CD8-positive, alpha-beta memory T cell (primary cell): ENCODE measurements at regions not wholly inside any gene's neighbourhood (a gene's known extent, or its start where the extent isn't known, plus 50 kb on each side); places are given as distances from the start of the nearest gene placed in this dataset.

Experiments used
- CTCF ChIA-PET: fragments of 350-600 bp; sonication (Branson Sonifier 250); formaldehyde crosslinking; loops from one replicate; lab custom pipeline; 2021; ENCODE audit warnings: antibody characterized with exemption; lab: Charles Lee
- POLR2A ChIA-PET: fragments of 350-600 bp; sonication (Branson Sonifier 250); formaldehyde crosslinking; loops from one replicate; lab custom pipeline; 2021; ENCODE audit warnings: antibody characterized with exemption; lab: Charles Lee
- DNase-seq, 5 donors: peaks; one replicate each; pipeline versions ENCODE4 v3.0.0 to v3.0.0-alpha.2; 2020 to 2022; ENCODE audit warnings: mixed read lengths in 1 of 5
- H3K27ac ChIP-seq: one replicate; pipeline ENCODE4 v1.7.0; 2013; ENCODE audit warnings: low read depth, mild to moderate bottlenecking, low read length, moderate library complexity
- H3K27me3 ChIP-seq: 2 replicates; pipeline ENCODE4 v1.7.0; 2013; ENCODE audit warnings: low read length, mild to moderate bottlenecking; ENCODE audit not compliant: insufficient read depth, poor library complexity, severe bottlenecking
- H3K36me3 ChIP-seq: 2 replicates; pipeline ENCODE4 v1.7.0; 2013; ENCODE audit warnings: mild to moderate bottlenecking, low read length, moderate library complexity; ENCODE audit not compliant: insufficient read depth
- H3K4me1 ChIP-seq: 2 replicates; pipeline ENCODE4 v1.7.0; 2013; ENCODE audit warnings: mild to moderate bottlenecking, low read length, moderate library complexity; ENCODE audit not compliant: insufficient read depth
- H3K4me3 ChIP-seq: 2 replicates; pipeline ENCODE4 v1.7.0; 2013; ENCODE audit warnings: mild to moderate bottlenecking, low read length
- H3K9me3 ChIP-seq: 2 replicates; pipeline ENCODE4 v1.7.0; 2013; ENCODE audit warnings: mild to moderate bottlenecking, low read length
- H3K27ac Mint-ChIP-seq, 8 donors: one replicate each; pipeline ENCODE4 v1.8.0; 2020 to 2021; ENCODE audit warnings: mixed read lengths in 8 of 8, mild to moderate bottlenecking in 6 of 8, inconsistent platforms in 3 of 8, moderate library complexity in 3 of 8
- H3K27me3 Mint-ChIP-seq, 2 donors: one replicate each; pipeline ENCODE4 v1.8.0; 2020 to 2021; ENCODE audit warnings: mixed read lengths in 2 of 2, mild to moderate bottlenecking in 1 of 2, moderate library complexity in 1 of 2
- H3K36me3 Mint-ChIP-seq, 3 donors: one replicate each; pipeline ENCODE4 v1.8.0; 2020 to 2021; ENCODE audit warnings: mixed read lengths in 3 of 3, inconsistent platforms in 1 of 3, mild to moderate bottlenecking in 1 of 3
- H3K4me1 Mint-ChIP-seq, 3 donors: one replicate each; pipeline ENCODE4 v1.8.0; 2020 to 2021; ENCODE audit warnings: mixed read lengths in 3 of 3, inconsistent platforms in 1 of 3, mild to moderate bottlenecking in 1 of 3
- H3K4me3 Mint-ChIP-seq, 7 donors: one replicate each; pipeline ENCODE4 v1.8.0; 2020 to 2021; ENCODE audit warnings: mixed read lengths in 7 of 7, mild to moderate bottlenecking in 6 of 7, moderate library complexity in 4 of 7, inconsistent platforms in 2 of 7
- H3K9me3 Mint-ChIP-seq, 5 donors: one replicate each; pipeline ENCODE4 v1.8.0; 2020 to 2022; ENCODE audit warnings: mixed read lengths in 5 of 5, mild to moderate bottlenecking in 3 of 5, moderate library complexity in 2 of 5, inconsistent platforms in 1 of 5

- no peak overlapping the region for H3K27ac ChIP-seq
- CTCF ChIA-PET, result no interaction called here
- Mint-ChIP-seq H3K27ac (no peak overlapping the region), H3K4me3 (no peak overlapping the region), H3K36me3 (no peaks in the 10 kb centered on the region), H3K27me3 (peaks cover 7 to 9% of the 10 kb centered on the region in 2 donors), H3K4me1 (no peaks in the 10 kb centered on the region), H3K9me3 (no peaks in the 10 kb centered on the region)
- H3K36me3 ChIP-seq, result no peaks in the 10 kb centered on the region
- POLR2A ChIA-PET, result no interaction called here
- DNase-seq, result no peak
- H3K27me3 ChIP-seq, result no peaks in the 10 kb centered on the region
- no peaks in the 10 kb centered on the region for H3K4me1 ChIP-seq
- no peak overlapping the region for H3K4me3 ChIP-seq
- no peaks in the 10 kb centered on the region for H3K9me3 ChIP-seq
These were observed 105.5 kb upstream of the MAP1LC3B2 start for GRCh38 chr12:116453631-116454030.

GRCh38 chr12:116454076-116454475 is 105.1 kb upstream of the MAP1LC3B2 start:
- H3K36me3 Mint-ChIP-seq, result no peaks in the 10 kb centered on the region
- POLR2A ChIA-PET, result no interaction called here
- H3K4me3 ChIP-seq, result no peak overlapping the region
- no peaks in the 10 kb centered on the region for H3K36me3 ChIP-seq
- no peak for DNase-seq
- H3K9me3 ChIP-seq, result no peaks in the 10 kb centered on the region
- H3K4me3 Mint-ChIP-seq, result no peak overlapping the region
- no peaks in the 10 kb centered on the region for H3K4me1 Mint-ChIP-seq
- CTCF ChIA-PET, result no interaction called here
- peaks cover 7 to 9% of the 10 kb centered on the region in 2 donors for H3K27me3 Mint-ChIP-seq
- H3K27ac ChIP-seq, result no peak overlapping the region
- no peak overlapping the region for H3K27ac Mint-ChIP-seq
- no peaks in the 10 kb centered on the region for H3K27me3 ChIP-seq
- H3K9me3 Mint-ChIP-seq, result no peaks in the 10 kb centered on the region
- H3K4me1 ChIP-seq, result no peaks in the 10 kb centered on the region

- H3K9me3 Mint-ChIP-seq, result no peaks in the 10 kb centered on the region
- no peak overlapping the region for H3K4me3 Mint-ChIP-seq
- no peak overlapping the region for H3K27ac ChIP-seq
- peaks cover 7 to 9% of the 10 kb centered on the region in 2 donors for H3K27me3 Mint-ChIP-seq
- CTCF ChIA-PET, result no interaction called here
- no peak overlapping the region for H3K4me3 ChIP-seq
- no peak for DNase-seq
- H3K9me3 ChIP-seq, result no peaks in the 10 kb centered on the region
- H3K4me1 Mint-ChIP-seq, result no peaks in the 10 kb centered on the region
- no peaks in the 10 kb centered on the region for H3K36me3 Mint-ChIP-seq
- H3K36me3 ChIP-seq, result no peaks in the 10 kb centered on the region
- H3K27ac Mint-ChIP-seq, result peak overlapping the region in 3 of 8 donors; percentile 14 to 69 (median 58)
- no peaks in the 10 kb centered on the region for H3K27me3 ChIP-seq
- POLR2A ChIA-PET, result no interaction called here
- H3K4me1 ChIP-seq, result no peaks in the 10 kb centered on the region
These were observed 104.2 kb upstream of the MAP1LC3B2 start for GRCh38 chr12:116454950-116455447.

GRCh38 chr12:116455540-116456329 is 103.4 kb upstream of the MAP1LC3B2 start:
- H3K9me3 Mint-ChIP-seq, result no peaks in the 10 kb centered on the region
- peaks cover 7 to 9% of the 10 kb centered on the region in 2 donors for H3K27me3 Mint-ChIP-seq
- H3K4me3 Mint-ChIP-seq, result no peak overlapping the region
- no peak overlapping the region for H3K27ac Mint-ChIP-seq
- no peak for DNase-seq
- H3K4me1 ChIP-seq, result no peaks in the 10 kb centered on the region
- ChIA-PET POLR2A (no interaction called here), CTCF (no interaction called here)
- no peaks in the 10 kb centered on the region for H3K4me1 Mint-ChIP-seq
- H3K36me3 ChIP-seq, result no peaks in the 10 kb centered on the region
- no peak overlapping the region for H3K4me3 ChIP-seq
- H3K27me3 ChIP-seq, result no peaks in the 10 kb centered on the region
- no peaks in the 10 kb centered on the region for H3K36me3 Mint-ChIP-seq
- no peaks in the 10 kb centered on the region for H3K9me3 ChIP-seq
- H3K27ac ChIP-seq, result no peak overlapping the region

GRCh38 chr12:116456330-116457082 is 102.7 kb upstream of the MAP1LC3B2 start:
- Mint-ChIP-seq H3K27me3 (peaks cover 7 to 9% of the 10 kb centered on the region in 2 donors), H3K36me3 (no peaks in the 10 kb centered on the region), H3K4me3 (no peak overlapping the region), H3K4me1 (no peaks in the 10 kb centered on the region), H3K27ac (peak overlapping the region in 1 of 8 donors; percentile 52), H3K9me3 (no peaks in the 10 kb centered on the region)
- no peaks in the 10 kb centered on the region for H3K36me3 ChIP-seq
- no peak overlapping the region for H3K4me3 ChIP-seq
- CTCF ChIA-PET, result no interaction called here
- H3K4me1 ChIP-seq, result no peaks in the 10 kb centered on the region
- no peak for DNase-seq
- H3K9me3 ChIP-seq, result no peaks in the 10 kb centered on the region
- no peak overlapping the region for H3K27ac ChIP-seq
- POLR2A ChIA-PET, result no interaction called here
- no peaks in the 10 kb centered on the region for H3K27me3 ChIP-seq

- no peaks in the 10 kb centered on the region for H3K27me3 ChIP-seq
- H3K27ac Mint-ChIP-seq, result peak overlapping the region in 1 of 8 donors; percentile 76
- H3K4me3 ChIP-seq, result no peak overlapping the region
- no peaks in the 10 kb centered on the region for H3K36me3 Mint-ChIP-seq
- H3K27me3 Mint-ChIP-seq, result peaks cover 7 to 9% of the 10 kb centered on the region in 2 donors
- H3K4me1 ChIP-seq, result no peaks in the 10 kb centered on the region
- ChIA-PET CTCF (no interaction called here), POLR2A (no interaction called here)
- no peaks in the 10 kb centered on the region for H3K9me3 Mint-ChIP-seq
- no peaks in the 10 kb centered on the region for H3K36me3 ChIP-seq
- H3K4me1 Mint-ChIP-seq, result no peaks in the 10 kb centered on the region
- no peak overlapping the region for H3K4me3 Mint-ChIP-seq
- DNase-seq, result no peak
- no peak overlapping the region for H3K27ac ChIP-seq
- no peaks in the 10 kb centered on the region for H3K9me3 ChIP-seq
These were observed 100.7 kb upstream of the MAP1LC3B2 start for GRCh38 chr12:116458492-116458891.

- no peaks in the 10 kb centered on the region for H3K36me3 Mint-ChIP-seq
- no peaks in the 10 kb centered on the region for H3K9me3 Mint-ChIP-seq
- Histone ChIP-seq H3K27ac (no peak overlapping the region), H3K4me3 (no peak overlapping the region), H3K27me3 (no peaks in the 10 kb centered on the region), H3K4me1 (no peaks in the 10 kb centered on the region), H3K9me3 (no peaks in the 10 kb centered on the region), H3K36me3 (no peaks in the 10 kb centered on the region)
- POLR2A ChIA-PET, result no interaction called here
- no peak overlapping the region for H3K4me3 Mint-ChIP-seq
- no peak for DNase-seq
- H3K27ac Mint-ChIP-seq, result peak overlapping the region in 1 of 8 donors; percentile 59
- CTCF ChIA-PET, result no interaction called here
- no peaks in the 10 kb centered on the region for H3K4me1 Mint-ChIP-seq
- H3K27me3 Mint-ChIP-seq, result peaks cover 7 to 9% of the 10 kb centered on the region in 2 donors
These were observed 99.9 kb upstream of the MAP1LC3B2 start for GRCh38 chr12:116459011-116459875.
